ENCODE measurements at regions not wholly inside any gene's neighbourhood (a gene's known extent, or its start where the extent isn't known, plus 50 kb on each side); places are given as distances from the start of the nearest gene placed in this dataset.

DNA sequence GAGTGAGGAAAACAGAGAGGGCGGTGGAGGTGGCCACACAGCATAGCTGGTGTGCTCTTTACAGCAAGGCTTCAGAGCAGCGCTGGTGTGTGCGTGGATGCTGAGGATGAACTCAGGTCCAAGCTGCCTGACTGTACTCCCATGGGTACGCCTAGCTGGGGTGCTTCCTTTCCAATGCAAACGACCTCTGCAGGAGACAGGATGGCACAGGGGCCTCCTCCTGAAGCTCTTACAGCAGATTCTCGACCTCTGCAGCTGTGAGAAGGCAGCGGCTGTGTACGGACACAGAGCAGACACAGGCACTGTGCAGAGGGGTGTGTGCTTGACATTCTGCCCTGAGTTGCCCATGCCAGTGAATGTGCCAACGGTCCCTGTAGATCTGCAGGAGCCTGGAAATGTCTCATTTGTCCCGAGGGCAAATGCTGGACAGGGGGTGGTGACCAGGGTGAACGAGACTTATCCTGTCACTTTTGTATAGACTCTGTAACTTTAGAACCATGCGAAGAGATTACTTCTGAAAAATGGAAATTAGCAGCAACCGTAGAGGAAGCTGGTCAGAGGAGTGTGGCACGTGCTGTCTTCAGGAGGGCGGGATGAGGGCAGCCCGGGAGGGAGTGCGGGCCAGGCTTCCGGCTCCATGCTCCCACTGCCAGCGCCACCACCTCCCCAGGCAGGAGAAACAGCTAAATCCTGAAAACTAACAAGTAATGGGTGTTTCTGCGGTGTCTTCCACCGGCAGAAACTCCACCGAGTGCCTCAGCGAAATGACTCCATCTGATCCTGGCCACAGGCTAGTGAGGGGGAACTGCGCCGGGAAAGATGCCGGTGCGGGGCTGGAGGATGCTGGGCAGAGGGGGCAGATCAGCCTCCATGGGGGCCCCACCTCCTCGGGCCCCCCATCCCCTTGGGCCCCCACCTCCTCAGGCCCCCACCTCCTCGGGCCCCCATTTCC lies 120.9 kb upstream of the RPS6KA2 start:
- DNase-seq = no peak

DNA sequence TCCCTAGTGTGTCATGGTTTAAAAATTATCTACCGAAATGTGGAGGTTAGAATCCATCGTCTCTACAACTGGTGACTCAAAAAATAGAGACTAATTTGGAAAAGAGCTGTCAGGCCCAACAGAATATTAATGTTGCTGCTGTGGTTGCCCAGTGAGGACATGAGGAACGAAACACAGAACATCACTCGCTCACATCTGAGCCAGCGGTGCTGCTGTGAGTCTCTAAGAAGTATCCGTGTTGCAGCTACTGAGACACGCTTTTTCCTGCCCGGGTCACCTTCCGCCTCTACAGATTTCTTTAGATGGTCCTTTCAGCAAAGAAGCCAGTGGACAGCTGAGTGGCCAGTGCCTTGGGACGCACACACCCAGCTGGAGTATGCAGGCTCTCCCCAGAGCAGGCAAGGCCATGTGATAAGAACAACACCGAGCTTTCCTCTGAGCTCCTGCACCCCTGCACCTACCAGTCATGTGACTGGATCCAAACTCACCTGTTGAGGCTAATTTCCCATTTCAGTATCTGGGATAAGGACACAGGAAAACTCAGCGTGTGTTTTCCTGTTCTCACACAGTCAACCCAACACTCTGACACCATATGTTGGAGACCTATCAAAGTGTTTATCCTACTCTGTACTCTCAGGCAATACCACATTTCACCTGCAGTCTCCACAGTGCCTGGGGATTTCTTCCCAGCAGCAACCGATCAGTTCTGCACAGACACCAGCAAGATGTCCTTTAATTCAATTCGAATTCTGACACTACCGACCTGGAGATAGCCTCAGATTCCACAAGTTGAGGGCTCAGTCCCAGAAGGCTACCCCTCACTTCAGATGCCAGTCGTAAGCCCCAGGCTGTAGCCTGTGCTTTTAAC lies 119.0 kb upstream of the RPS6KA2 start:
- DNase-seq = no peak

DNA sequence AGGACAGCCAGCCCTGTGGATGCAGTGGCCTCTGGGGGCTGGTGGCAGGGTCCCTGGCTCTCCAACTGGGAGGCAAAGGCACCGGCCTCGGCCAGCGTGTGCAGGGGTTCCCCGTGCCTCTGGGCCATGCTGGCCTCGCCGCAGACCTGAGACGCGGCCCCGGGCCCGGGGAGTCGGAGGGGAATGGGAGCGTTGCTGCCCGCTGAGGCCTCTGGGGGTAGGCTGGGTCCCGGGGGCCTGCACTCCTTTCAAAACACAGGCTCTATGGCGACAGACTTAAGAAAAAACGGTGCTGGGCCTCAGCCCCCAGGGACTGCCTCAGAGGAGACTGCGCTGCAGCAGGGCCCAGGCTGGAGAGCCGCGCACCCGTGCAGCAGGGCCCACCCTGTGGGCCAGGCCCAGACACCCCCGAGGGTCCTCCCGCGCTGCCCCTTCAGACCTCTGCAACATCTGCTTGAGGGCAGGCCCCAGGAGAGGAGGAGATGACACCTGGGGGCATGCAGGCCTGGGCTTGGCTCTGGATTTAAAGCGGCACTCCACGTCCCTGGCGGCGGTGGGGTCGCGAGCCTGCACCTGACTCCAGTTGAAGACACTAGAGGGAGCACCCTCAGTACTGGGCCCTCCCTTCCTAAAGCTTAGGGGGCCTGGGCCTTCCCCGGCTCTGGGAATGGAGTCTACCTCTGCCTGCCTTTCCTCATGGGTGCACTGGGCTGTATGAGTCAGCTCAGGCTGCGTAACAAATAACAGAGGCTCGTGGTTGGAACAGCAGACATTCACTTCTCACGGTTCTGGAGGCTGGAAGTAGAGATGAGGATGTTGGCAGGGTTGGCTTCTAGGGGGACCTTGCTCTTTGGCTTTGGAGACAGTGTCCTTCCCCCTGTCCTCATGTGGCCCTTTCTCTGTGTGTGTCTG lies 117.4 kb upstream of the RPS6KA2 start:
- DNase-seq = no peak

DNA sequence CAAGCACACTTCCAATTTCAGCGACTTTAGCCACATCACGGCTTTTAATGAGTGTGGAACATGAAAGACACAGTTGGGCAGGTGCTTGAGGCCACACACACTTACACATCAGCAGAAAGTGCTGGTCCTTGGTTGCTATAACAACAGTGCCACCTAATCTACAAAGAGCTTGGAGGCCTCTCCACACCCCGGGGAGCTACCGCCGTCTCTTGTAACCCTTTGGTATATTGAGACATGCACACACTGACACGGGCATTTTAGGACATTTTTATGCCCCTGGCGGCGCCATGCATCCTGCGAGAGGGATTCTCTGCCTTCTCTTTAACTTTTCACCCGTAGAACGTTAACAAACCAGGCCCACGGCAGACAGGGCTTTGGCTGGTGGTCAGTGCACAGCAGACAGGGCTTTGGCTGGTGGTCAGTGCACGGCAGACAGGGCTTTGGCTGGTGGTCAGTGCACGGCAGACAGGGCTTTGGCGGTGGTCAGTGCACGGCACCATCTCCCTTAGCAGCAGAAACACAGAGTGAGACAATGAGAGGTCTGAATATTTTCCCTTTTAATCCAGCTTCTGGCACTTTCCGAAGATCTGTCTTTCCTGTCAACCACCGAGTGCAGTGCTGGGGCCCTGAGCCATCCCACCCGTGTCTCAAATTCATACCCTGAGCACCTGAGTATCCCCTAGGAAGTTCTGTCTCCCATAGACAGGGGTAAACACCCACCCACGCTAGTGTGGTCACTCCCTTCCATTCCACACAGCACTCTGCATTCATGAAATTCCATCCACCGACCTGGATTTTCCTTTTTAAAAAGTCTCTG lies 116.6 kb upstream of the RPS6KA2 start:
- no peak for DNase-seq

DNA sequence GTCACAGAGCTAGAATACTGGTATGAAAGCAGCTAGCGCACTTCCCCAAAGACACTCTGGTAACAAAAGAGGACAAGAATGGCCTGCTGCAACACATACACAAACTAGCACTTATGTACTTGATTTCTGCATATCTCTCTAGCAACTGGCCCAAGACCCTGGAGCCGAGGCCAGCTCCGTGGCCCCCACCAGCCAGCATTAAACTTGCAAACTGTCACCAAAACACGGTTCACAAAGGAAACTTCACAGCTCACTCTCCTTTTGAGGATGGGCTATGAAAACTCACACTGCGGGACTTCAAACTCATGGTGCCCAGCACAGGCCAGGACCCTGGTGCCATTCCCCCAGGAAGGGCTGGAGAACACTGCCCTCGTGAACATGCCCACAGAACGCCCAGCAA lies 115.9 kb upstream of the RPS6KA2 start:
- no peak for DNase-seq

DNA sequence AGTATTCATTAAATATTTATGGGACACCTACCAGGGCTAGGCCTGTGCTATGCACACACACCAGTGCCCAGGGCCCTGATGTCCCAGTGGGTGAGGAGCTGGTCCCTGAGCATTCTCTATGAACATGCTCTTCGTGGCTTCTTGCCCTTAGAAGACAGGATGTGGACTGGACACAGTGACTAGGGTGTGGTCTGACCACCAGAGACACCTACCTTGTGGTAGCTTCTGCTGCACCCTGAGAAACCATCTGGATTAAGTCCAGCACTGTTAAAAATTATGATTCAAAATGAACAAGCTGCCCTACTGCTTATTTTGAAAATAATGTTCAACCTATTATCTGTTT lies 112.9 kb upstream of the RPS6KA2 start:
- no peak for DNase-seq

DNA sequence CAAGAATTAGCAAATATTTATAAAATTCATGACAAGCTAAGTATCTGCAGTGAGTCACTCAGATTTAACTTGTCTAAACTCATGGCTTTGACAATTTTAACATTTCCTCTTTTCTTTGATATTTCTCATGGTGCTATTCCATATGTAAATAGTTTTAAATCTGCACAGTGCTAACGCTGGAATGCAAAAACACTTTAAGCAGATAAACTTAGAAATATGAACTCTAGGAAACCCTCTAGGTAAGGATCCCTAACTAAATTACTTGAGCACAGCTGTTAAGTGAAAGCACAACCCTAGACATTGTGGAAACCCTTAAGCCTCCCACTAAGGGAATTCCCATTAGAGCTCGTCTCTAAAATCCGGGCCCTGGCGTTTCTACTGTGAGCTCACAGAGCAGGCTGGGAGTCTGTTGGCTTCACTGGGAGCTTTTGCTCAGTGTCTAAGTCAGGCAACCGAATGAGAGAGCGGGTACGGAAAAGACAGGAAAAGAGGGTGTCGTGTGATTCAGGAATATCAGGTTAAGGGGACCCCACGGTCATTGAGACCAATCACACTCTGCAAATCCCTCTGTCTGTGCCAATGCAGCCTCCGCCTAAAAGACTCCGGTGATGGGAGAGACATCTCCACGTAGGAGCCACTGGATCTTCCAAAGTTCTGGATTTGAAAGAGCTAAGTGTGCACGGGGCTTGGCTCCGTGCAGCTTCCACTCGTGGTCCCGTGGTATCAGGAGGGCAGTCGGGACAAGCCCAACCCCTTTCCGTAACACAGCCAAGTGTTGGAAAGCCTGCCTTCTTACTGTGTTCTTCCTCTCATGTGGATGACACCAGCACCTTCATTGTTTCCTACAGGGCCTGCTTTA lies 112.3 kb upstream of the RPS6KA2 start:
- no peak for DNase-seq

DNA sequence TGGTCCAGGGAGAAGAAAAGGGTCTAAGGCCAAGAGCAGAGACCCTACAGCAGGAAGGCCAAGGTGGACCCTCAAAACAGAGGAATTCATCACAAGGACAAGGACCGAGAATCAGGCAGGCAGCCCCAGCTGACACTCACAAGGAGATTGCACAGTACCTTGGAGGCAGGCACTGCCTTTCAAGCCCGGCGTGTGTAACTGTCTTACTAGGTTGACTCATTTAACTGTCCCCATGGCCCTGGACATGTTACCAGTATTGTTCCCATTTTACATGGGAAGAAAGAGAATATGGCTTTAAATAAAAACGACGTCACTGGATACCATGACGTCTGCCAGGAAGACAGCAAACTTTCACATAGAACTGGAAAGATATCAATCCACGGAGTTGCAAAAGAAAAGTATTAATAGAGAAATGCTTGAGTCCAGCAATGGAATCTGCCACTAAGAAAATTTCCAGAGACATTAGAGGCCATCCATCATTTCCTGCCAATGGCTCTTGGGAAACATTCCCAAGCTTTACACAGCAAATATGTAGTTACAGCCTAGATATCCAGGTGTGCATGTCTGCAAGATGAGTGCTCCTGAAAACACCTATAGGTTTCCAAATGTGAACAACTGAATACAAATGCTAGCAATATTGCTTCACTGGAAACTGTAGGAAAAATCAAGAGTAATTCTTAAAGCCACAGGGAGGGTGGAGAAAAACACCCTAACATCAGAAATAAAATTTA lies 111.5 kb upstream of the RPS6KA2 start:
- DNase-seq = no peak

DNA sequence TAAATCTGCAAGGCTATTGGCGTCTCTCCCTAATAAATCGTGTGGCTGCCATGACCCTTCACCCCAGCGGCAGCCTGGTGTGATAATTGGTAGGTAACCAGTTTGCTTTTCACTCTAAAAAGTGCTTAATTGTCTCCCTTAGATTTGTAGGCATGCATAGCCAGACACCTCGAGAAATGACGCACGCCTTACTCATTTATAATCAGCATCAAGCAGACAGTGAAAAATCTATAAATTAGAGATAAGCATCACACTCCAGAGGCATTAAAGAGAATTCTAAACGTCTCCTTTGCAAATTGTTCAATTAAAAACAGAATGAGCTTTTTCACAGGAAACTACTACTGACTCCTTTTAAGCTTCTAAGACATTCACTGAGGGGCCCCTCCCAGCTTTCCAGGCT lies 110.2 kb upstream of the RPS6KA2 start:
- DNase-seq = no peak

DNA sequence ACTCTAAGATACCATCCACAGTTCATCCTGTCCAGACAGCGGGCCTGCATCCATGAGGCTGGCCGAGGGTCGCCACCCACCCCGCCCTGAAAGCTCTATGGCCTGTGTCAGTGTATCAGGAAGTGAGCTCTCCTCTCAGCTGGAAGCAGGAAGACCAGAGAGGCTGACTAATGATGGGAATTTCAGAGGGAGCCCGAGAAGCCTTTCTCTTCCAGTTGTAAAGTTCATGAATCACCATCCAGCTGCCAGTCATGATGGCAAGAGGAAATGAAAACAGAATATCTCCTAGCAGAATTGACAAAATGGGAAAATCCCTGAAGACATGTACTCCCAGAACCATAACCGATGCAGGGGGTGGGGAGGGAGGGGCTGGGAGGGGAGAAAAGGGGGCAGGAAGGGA lies 109.6 kb upstream of the RPS6KA2 start:
- DNase-seq = no peak

DNA sequence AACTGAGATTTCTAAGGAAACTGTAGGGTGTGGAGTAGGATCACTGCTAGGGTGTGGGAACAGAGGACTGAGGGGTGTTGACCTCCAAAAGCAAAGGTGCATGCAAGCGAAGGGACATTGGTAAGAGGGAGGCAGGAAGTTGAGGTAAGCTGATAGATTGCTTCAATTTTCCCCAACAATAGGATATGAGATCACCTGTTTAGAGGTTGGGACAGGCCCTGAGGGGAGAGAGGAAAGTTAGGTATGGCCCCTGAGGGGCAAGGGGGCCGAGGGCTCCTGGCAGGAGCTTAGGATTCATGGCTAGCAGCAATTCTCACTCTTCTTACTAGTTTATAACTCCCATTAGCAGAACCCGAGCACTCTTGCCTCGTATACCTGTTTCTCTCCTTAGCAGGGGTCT lies 106.8 kb upstream of the RPS6KA2 start:
- no peak for DNase-seq

DNA sequence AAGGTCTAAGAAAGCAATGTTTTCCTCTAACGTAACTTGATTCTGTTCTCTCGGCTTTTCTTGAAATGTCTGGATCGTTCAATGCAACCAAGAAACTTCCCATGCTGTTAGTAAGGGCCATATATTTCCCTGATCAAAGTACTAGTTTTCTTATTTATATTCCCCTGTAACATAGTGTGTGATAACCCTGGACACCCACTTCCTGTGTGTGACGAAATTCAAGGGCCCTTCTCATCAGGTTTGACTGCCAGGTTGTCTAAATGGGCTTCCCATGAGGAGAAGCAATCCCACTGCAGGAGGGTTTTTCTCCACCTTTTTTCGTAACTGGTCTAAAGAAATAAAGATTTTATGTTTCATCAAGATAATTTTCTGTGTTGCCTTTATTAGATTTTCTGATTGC lies 102.6 kb upstream of the RPS6KA2 start:
- no peak for DNase-seq

DNA sequence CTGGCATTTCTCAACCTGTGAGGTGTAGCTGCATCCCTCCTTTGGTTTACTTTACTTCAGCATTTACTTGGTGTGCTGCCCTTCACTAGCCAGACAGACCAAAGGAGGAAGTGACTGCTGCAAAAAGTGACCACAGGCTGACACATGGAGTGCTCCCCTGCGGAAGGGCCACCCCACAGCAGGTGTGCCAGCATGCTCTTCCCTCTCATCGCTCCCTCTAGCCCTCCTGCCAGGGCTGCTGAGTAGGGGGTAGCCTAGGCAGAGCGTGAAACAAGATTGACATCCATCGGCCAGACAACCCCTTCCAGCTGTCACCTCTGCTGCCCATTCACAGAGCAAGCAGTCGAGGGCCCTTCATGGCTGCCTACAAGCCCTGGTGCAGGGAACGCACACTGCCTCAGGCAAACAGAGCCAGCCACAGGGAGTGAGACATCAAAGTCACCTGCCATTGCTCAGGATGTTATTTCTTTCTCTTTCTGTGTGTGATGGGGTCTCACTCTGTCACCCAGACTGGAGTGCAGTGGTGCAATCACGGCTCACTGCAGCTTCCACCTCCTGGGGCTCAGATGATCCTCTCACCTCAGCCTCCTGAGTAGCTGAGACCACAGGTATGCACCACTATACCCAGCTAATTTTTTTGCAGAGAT lies 102.0 kb upstream of the RPS6KA2 start:
- no peak for DNase-seq

DNA sequence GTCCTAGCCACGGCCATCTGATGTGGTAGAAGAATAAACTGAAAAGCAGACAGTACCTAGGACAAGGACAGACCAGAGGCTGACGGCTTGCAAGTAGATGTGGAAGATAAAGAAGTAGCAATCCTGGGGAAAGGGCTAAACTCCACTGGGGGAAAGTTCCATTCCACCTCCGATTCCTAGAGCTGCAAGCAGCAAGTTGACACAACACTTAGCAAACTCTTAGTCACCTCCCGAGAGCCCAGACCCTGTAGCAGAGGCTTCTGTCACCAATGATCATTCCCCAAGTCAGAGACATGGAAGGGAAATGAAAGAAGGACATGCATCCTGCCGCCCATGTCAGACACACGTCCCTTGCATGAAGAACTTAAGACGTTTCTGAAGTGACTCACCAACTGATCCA lies 99.2 kb upstream of the RPS6KA2 start:
- DNase-seq = no peak

DNA sequence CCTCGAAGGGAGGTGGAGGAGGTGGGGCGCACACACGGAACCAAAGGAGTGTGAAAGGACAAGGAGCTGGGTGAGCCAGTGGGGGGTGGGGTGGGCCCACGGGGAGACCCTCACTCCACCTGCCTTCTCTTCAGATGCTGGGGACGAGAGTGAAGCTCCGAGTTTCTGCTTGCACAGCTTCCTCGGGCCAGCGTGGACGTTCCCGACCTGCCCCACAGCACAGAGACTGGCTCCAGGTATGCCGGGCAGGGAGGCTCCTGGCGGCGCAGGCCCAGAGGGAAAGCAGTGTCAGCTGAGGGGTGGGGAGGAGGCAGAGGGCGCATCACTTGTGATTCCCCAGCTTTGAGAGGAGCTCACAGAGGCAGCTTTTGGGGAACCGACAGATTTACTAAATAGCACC lies 98.5 kb upstream of the RPS6KA2 start:
- DNase-seq = no peak

DNA sequence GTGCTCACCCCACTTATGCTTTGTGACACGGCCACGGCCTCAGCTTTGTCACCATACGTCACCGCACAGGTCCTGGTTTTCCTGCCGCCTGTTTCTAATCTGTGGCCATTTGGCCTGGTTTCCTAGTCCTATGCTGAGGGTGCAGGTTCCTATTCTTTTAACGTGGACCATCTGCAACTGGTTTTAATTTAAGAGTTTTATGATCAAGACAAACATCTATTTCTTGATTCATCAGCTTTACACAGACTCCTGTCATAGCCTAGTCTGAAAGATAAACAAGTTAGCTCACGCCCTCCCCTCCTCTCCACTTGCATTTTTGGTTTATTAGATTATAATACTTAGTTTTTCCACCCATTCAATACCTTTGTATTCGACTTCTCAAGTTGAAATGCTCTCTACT lies 97.5 kb upstream of the RPS6KA2 start:
- no peak for DNase-seq

DNA sequence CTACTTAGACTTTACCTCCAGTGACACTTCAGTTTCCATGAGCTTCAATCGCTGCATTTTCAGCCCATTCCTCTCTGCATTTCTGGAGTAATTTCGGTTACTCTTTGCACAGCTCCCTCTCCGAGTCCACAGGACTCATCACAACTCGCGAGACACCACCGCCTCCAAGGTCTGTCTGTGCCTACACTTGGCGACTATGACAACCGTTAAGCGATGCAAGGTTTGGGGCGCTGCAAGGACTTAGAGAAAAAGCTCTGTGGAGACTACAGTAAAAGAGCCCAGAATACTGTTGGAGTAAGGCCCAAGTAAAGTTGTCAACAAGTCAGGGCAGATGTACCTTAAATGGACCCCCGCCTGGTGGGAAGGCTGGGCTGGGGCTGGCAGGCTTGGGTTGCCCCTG lies 95.7 kb upstream of the RPS6KA2 start:
- no peak for DNase-seq

DNA sequence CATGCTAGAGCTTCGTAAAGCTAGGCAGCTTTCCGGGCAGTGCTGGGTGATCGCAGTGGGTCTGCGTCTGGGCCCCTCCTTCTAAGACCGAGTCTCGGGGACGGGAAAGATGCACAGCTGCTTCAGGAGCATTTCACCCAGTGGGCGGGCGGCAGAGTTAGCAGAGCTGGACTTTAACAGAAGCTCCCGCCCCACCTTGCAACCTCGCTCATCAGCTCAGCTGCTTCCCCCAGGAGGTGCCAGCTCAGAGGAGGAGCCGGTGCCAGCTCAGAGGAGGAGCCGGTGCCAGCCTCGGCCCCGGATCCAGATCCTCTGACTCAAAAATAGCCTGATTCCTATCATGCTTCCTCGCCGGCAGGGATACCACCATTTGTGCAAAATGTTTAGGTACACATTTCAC lies 94.5 kb upstream of the RPS6KA2 start:
- no peak for DNase-seq

DNA sequence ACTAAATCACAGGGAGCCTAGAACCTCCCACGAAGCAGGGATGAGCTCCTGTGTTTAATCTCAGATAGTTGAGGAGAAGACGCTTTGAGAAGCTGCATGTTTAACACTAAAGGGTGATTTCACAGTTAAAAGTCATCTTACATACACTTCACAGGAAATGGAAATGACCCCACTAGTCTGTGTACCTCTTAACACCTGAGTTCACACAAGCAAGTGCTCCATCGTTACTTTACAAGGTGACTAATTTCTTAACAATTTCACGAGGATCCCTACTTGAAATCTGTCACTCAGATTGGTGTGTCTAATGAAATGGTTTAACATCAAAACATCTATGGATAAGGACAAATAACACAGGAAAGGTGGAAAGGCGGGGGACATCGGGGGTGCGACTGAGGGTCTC lies 93.8 kb upstream of the RPS6KA2 start:
- no peak for DNase-seq

DNA sequence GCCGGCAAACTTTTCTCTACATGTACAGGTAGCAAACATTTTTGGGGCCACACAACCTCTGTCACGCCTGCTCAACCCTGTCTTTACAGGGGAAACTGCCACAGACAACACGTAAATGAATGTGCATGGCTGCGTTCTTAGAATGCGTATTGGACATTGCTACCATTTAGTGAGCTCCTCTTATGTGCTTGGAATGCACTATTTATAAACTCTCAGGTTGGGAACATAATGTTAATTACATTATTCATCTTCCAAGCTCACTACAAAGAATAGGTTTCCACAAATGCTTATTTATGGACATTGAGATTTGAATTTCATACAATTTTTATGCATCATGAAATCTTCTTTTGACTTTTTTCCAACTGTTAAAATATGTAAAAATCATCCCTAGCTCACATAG lies 92.0 kb upstream of the RPS6KA2 start:
- no peak for DNase-seq

Measured in hindlimb muscle (tissue), 1 donor.